A673 (cell line): ENCODE measurements at regions not wholly inside any gene's neighbourhood (a gene's known extent, or its start where the extent isn't known, plus 50 kb on each side); places are given as distances from the start of the nearest gene placed in this dataset.

Experiments
- CTCF ChIP-seq: fragments of 300-800, 200-600 bp; sonication (generic); conservative IDR thresholded peaks from 2 replicates; pipeline ENCODE4 v1.5.1; 2017; ENCODE audit warnings: low read depth, mild to moderate bottlenecking, antibody characterized with exemption, low read length, moderate library complexity, mixed read lengths
- EZH2 ChIP-seq: fragments of 200-600 bp; sonication (generic); IDR thresholded peaks from 2 replicates; pipeline ENCODE4 v1.6.1; 2017; ENCODE audit warnings: borderline replicate concordance, low read depth, mild to moderate bottlenecking, mixed read lengths, antibody characterized with exemption, low read length; ENCODE audit not compliant: poor library complexity, severe bottlenecking

GRCh38 chr7:108684629-108685028, 115.0 kb downstream of the DNAJB9 start:
- TF ChIP-seq CTCF, result no peak
- no peak for TF ChIP-seq EZH2
